ENCODE measurements at regions not wholly inside any gene's neighbourhood (a gene's known extent, or its start where the extent isn't known, plus 50 kb on each side); places are given as distances from the start of the nearest gene placed in this dataset.

DNA sequence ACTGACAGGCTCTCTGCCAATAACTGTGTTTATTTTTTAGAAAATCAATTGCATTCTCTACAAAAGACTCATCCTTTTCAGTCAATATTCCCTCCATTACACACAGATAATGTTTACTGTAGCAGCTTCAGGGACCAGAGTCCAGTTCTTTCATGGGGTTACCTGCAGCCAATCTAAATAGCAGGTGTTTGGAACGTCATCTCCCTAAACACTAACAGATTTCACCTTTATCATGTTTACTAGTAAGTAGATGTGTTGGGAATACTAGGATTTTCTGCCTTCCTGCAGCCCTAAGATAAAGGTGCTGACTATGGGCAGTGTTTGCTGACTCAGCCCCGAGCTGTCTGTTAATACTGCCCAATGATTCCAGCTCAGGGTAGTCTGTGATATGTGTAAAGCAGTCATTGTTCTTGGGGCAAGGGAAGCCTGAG, 447.0 kb downstream of the KIF4B start:
- TF ChIP-seq, protein P1, sequence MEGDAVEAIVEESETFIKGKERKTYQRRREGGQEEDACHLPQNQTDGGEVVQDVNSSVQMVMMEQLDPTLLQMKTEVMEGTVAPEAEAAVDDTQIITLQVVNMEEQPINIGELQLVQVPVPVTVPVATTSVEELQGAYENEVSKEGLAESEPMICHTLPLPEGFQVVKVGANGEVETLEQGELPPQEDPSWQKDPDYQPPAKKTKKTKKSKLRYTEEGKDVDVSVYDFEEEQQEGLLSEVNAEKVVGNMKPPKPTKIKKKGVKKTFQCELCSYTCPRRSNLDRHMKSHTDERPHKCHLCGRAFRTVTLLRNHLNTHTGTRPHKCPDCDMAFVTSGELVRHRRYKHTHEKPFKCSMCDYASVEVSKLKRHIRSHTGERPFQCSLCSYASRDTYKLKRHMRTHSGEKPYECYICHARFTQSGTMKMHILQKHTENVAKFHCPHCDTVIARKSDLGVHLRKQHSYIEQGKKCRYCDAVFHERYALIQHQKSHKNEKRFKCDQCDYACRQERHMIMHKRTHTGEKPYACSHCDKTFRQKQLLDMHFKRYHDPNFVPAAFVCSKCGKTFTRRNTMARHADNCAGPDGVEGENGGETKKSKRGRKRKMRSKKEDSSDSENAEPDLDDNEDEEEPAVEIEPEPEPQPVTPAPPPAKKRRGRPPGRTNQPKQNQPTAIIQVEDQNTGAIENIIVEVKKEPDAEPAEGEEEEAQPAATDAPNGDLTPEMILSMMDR (IDR thresholded peaks at IDR 0.05), result no peak
- no peak for TF ChIP-seq POLR2A (IDR thresholded peaks at IDR 0.05)
